ENCODE measurements at regions not wholly inside any gene's neighbourhood (a gene's known extent, or its start where the extent isn't known, plus 50 kb on each side); places are given as distances from the start of the nearest gene placed in this dataset.

- TF ChIP-seq POLR2A (IDR thresholded peaks at IDR 0.05; ENCODE audit: low read depth) (no peak), CTCF (IDR thresholded peaks at IDR 0.05) (no peak), POLR2AphosphoS5 (IDR thresholded peaks at IDR 0.05) (no peak), EP300 (IDR thresholded peaks at IDR 0.05) (no peak)
- Histone ChIP-seq H3K36me3 (no peaks in the 10 kb centered on the region), H3K4me3 (no peak overlapping the region), H3K4me1 (no peaks in the 10 kb centered on the region), H3K27me3 (no peaks in the 10 kb centered on the region), H3K9me3 (no peaks in the 10 kb centered on the region), H3K27ac (replicated peaks in 1 of 4) (no peak overlapping the region)
- 65% methylated on average over 1 of the region's 1 CpG for WGBS
- DNase-seq (ENCODE audit: extremely low spot score): no peak
- intact Hi-C loops (cut with DNase I): no loop called here
Measured at GRCh38 chr4:166625018-166625637, 609.2 kb downstream of the SPOCK3 start.

GRCh38 chr4:166628454-166628853 lies 605.8 kb downstream of the SPOCK3 start:
- no peak for TF ChIP-seq POLR2AphosphoS5 (IDR thresholded peaks at IDR 0.05)
- no peak for TF ChIP-seq CTCF (IDR thresholded peaks at IDR 0.05)
- no peak for TF ChIP-seq POLR2A (IDR thresholded peaks at IDR 0.05; ENCODE audit: low read depth)
- TF ChIP-seq EP300 (IDR thresholded peaks at IDR 0.05): no peak
- Histone ChIP-seq H3K9me3 (no peaks in the 10 kb centered on the region), H3K36me3 (no peaks in the 10 kb centered on the region), H3K4me1 (no peaks in the 10 kb centered on the region), H3K4me3 (no peak overlapping the region), H3K27ac (replicated peaks in 1 of 4) (no peak overlapping the region), H3K27me3 (no peaks in the 10 kb centered on the region)
- DNase-seq (ENCODE audit: extremely low spot score): no peak
- intact Hi-C loops (cut with DNase I): no loop called here
- 82% methylated on average over 2 of the region's 2 CpGs for WGBS

GRCh38 chr4:166635367-166635766 lies 598.9 kb downstream of the SPOCK3 start:
- intact Hi-C loops (cut with DNase I): no loop called here
- DNase-seq (ENCODE audit: extremely low spot score): no peak
- H3K36me3 ChIP-seq: no peaks in the 10 kb centered on the region
- no peaks in the 10 kb centered on the region for H3K4me1 ChIP-seq
- H3K4me3 ChIP-seq: no peak overlapping the region
- peaks cover 0 to 3% (median 0%) of the 10 kb centered on the region in 4 donors for H3K9me3 ChIP-seq
- TF ChIP-seq POLR2A (IDR thresholded peaks at IDR 0.05; ENCODE audit: low read depth) (no peak), EP300 (IDR thresholded peaks at IDR 0.05) (no peak)
- 80% methylated on average over 2 of the region's 2 CpGs for WGBS
- no peak overlapping the region for H3K27ac ChIP-seq (replicated peaks in 1 of 4)
- H3K27me3 ChIP-seq: no peaks in the 10 kb centered on the region

GRCh38 chr4:166637816-166638215 lies 596.5 kb downstream of the SPOCK3 start:
- Histone ChIP-seq H3K27me3 (no peaks in the 10 kb centered on the region), H3K9me3 (peaks cover 0 to 3% (median 0%) of the 10 kb centered on the region in 4 donors), H3K36me3 (no peaks in the 10 kb centered on the region), H3K27ac (replicated peaks in 1 of 4) (no peak overlapping the region), H3K4me1 (no peaks in the 10 kb centered on the region), H3K4me3 (no peak overlapping the region)
- TF ChIP-seq CTCF (IDR thresholded peaks at IDR 0.05): no peak
- TF ChIP-seq POLR2AphosphoS5 (IDR thresholded peaks at IDR 0.05): no peak
- no peak for TF ChIP-seq EP300 (IDR thresholded peaks at IDR 0.05)
- TF ChIP-seq POLR2A (IDR thresholded peaks at IDR 0.05; ENCODE audit: low read depth): no peak
- intact Hi-C loops (cut with DNase I): no loop called here
- WGBS: 71% methylated on average over 2 of the region's 2 CpGs
- DNase-seq (ENCODE audit: extremely low spot score): no peak

GRCh38 chr4:166655231-166655630 lies 579.1 kb downstream of the SPOCK3 start:
- DNase-seq (ENCODE audit: extremely low spot score): no peak
- no peaks in the 10 kb centered on the region for H3K27me3 ChIP-seq
- 50% methylated on average over 1 of the region's 1 CpG for WGBS
- no peaks in the 10 kb centered on the region for H3K36me3 ChIP-seq
- no peaks in the 10 kb centered on the region for H3K9me3 ChIP-seq
- no peaks in the 10 kb centered on the region for H3K4me1 ChIP-seq
- TF ChIP-seq EP300 (IDR thresholded peaks at IDR 0.05) (no peak), POLR2AphosphoS5 (IDR thresholded peaks at IDR 0.05) (no peak), CTCF (IDR thresholded peaks at IDR 0.05) (no peak), POLR2A (IDR thresholded peaks at IDR 0.05; ENCODE audit: low read depth) (no peak)
- intact Hi-C loops (cut with DNase I): no loop called here
- no peak overlapping the region for H3K27ac ChIP-seq (replicated peaks in 1 of 4)
- H3K4me3 ChIP-seq: no peak overlapping the region

Data from esophagus muscularis mucosa (tissue), 4 donors.